HG02938 (cell line): ENCODE measurements at regions not wholly inside any gene's neighbourhood (a gene's known extent, or its start where the extent isn't known, plus 50 kb on each side); places are given as distances from the start of the nearest gene placed in this dataset.
"Not testable (repeated sequence)": the region's sequence is repeated elsewhere in the genome, so short reads cannot be mapped to it uniquely, and the experiment has no call there.

Experiments used
- ATAC-seq: cut with Tn5 transposase; IDR thresholded peaks from one replicate; pipeline ENCODE4 v1.9.1; 2021; ENCODE audit warnings: mild to moderate bottlenecking, moderate library complexity; ENCODE audit not compliant: unreplicated experiment

- ATAC-seq = no peak
Observed at GRCh38 chr10:7070950-7071349, 339.9 kb downstream of the SFMBT2 start.

- ATAC-seq = no peak
Observed at GRCh38 chr10:7069706-7070105, 341.1 kb downstream of the SFMBT2 start.

GRCh38 chr10:7056216-7056615 lies 354.6 kb downstream of the SFMBT2 start:
- ATAC-seq = no peak

- ATAC-seq = no peak
Observed at GRCh38 chr10:7054915-7055314, 355.9 kb downstream of the SFMBT2 start.

- no peak for ATAC-seq
Observed at GRCh38 chr10:7053195-7053594, 357.6 kb downstream of the SFMBT2 start.

- not testable (repeated sequence) for ATAC-seq
Observed at GRCh38 chr10:7050024-7050423, 360.8 kb downstream of the SFMBT2 start.

GRCh38 chr10:7048061-7048460 lies 362.8 kb downstream of the SFMBT2 start:
- ATAC-seq = no peak

GRCh38 chr10:7046615-7047014 lies 364.2 kb downstream of the SFMBT2 start:
- peak; percentile 81 for ATAC-seq

GRCh38 chr10:7045891-7046599 lies 364.8 kb downstream of the SFMBT2 start:
- peak; percentile 81 for ATAC-seq

GRCh38 chr10:7043055-7043653 lies 367.7 kb downstream of the SFMBT2 start:
- ATAC-seq = no peak

- ATAC-seq = no peak
Observed at GRCh38 chr10:7042419-7043054, 368.3 kb downstream of the SFMBT2 start.

GRCh38 chr10:7042000-7042399 lies 368.8 kb downstream of the SFMBT2 start:
- no peak for ATAC-seq

GRCh38 chr10:7040681-7041080 lies 370.2 kb downstream of the SFMBT2 start:
- ATAC-seq = no peak

GRCh38 chr10:7039859-7040258 lies 371.0 kb downstream of the SFMBT2 start:
- ATAC-seq = no peak

GRCh38 chr10:7038416-7038815 lies 372.4 kb downstream of the SFMBT2 start:
- no peak for ATAC-seq

- ATAC-seq = not testable (repeated sequence)
Observed at GRCh38 chr10:7037434-7037833, 373.4 kb downstream of the SFMBT2 start.

GRCh38 chr10:7036951-7037350 lies 373.9 kb downstream of the SFMBT2 start:
- no peak for ATAC-seq

GRCh38 chr10:7035126-7035761 lies 375.6 kb downstream of the SFMBT2 start:
- no peak for ATAC-seq

- no peak for ATAC-seq
Observed at GRCh38 chr10:7033031-7033430, 377.8 kb downstream of the SFMBT2 start.

- ATAC-seq = no peak
Observed at GRCh38 chr10:7030134-7030855, 380.5 kb downstream of the SFMBT2 start.

- ATAC-seq = no peak
Observed at GRCh38 chr10:7029672-7030071, 381.2 kb downstream of the SFMBT2 start.
